ENCODE measurements at regions not wholly inside any gene's neighbourhood (a gene's known extent, or its start where the extent isn't known, plus 50 kb on each side); places are given as distances from the start of the nearest gene placed in this dataset.
"Not testable (repeated sequence)": the region's sequence is repeated elsewhere in the genome, so short reads cannot be mapped to it uniquely, and the experiment has no call there.

- no peaks in the 10 kb centered on the region for H3K27me3 ChIP-seq
- H3K4me1 ChIP-seq: no peaks in the 10 kb centered on the region
- H3K27ac ChIP-seq: no peak overlapping the region
- H3K4me3 ChIP-seq: no peak overlapping the region
- intact Hi-C loops (cut with DNase I; ENCODE audit: low total_unique reads): no loop called here
- H3K36me3 ChIP-seq: no peaks in the 10 kb centered on the region
- DNase-seq: no peak
- no peak for TF ChIP-seq CTCF (IDR thresholded peaks at IDR 0.05)
- no peaks in the 10 kb centered on the region for H3K9me3 ChIP-seq
Measured at GRCh38 chr4:24369507-24370029, 214.8 kb downstream of the DHX15 start.

- Histone ChIP-seq H3K4me3 (no peak overlapping the region), H3K27me3 (no peaks in the 10 kb centered on the region), H3K4me1 (no peaks in the 10 kb centered on the region), H3K9me3 (no peaks in the 10 kb centered on the region), H3K27ac (no peak overlapping the region), H3K36me3 (no peaks in the 10 kb centered on the region)
- DNase-seq: no peak
- no peak for TF ChIP-seq CTCF (IDR thresholded peaks at IDR 0.05)
- intact Hi-C loops (cut with DNase I; ENCODE audit: low total_unique reads): no loop called here
Measured at GRCh38 chr4:24368801-24369200, 215.6 kb downstream of the DHX15 start.

GRCh38 chr4:24364852-24365251 lies 219.5 kb downstream of the DHX15 start:
- TF ChIP-seq CTCF (IDR thresholded peaks at IDR 0.05): no peak
- Histone ChIP-seq H3K9me3 (no peaks in the 10 kb centered on the region), H3K4me3 (no peak overlapping the region), H3K27ac (no peak overlapping the region), H3K4me1 (no peaks in the 10 kb centered on the region), H3K27me3 (no peaks in the 10 kb centered on the region), H3K36me3 (no peaks in the 10 kb centered on the region)
- intact Hi-C loops (cut with DNase I; ENCODE audit: low total_unique reads): no loop called here
- no peak for DNase-seq

- H3K4me1 ChIP-seq: no peaks in the 10 kb centered on the region
- DNase-seq: no peak
- no peak overlapping the region for H3K4me3 ChIP-seq
- no peak overlapping the region for H3K27ac ChIP-seq
- H3K36me3 ChIP-seq: no peaks in the 10 kb centered on the region
- H3K9me3 ChIP-seq: no peaks in the 10 kb centered on the region
- intact Hi-C loops (cut with DNase I; ENCODE audit: low total_unique reads): no loop called here
- no peaks in the 10 kb centered on the region for H3K27me3 ChIP-seq
- no peak for TF ChIP-seq CTCF (IDR thresholded peaks at IDR 0.05)
Measured at GRCh38 chr4:24364249-24364648, 220.1 kb downstream of the DHX15 start.

- Histone ChIP-seq H3K36me3 (no peaks in the 10 kb centered on the region), H3K9me3 (no peaks in the 10 kb centered on the region), H3K4me3 (no peak overlapping the region), H3K27ac (no peak overlapping the region), H3K27me3 (no peaks in the 10 kb centered on the region), H3K4me1 (no peaks in the 10 kb centered on the region)
- TF ChIP-seq CTCF (IDR thresholded peaks at IDR 0.05): no peak
- intact Hi-C loops (cut with DNase I; ENCODE audit: low total_unique reads): no loop called here
- no peak for DNase-seq
Measured at GRCh38 chr4:24363751-24364150, 220.6 kb downstream of the DHX15 start.

GRCh38 chr4:24352112-24352511 lies 232.2 kb downstream of the DHX15 start:
- H3K4me1 ChIP-seq: no peaks in the 10 kb centered on the region
- H3K4me3 ChIP-seq: no peak overlapping the region
- no peak for DNase-seq
- intact Hi-C loops (cut with DNase I; ENCODE audit: low total_unique reads): no loop called here
- H3K36me3 ChIP-seq: no peaks in the 10 kb centered on the region
- H3K9me3 ChIP-seq: no peaks in the 10 kb centered on the region
- H3K27me3 ChIP-seq: no peaks in the 10 kb centered on the region
- no peak for TF ChIP-seq CTCF (IDR thresholded peaks at IDR 0.05)
- H3K27ac ChIP-seq: no peak overlapping the region

GRCh38 chr4:24349168-24349996 lies 235.0 kb downstream of the DHX15 start:
- H3K27me3 ChIP-seq; DNase-seq; intact Hi-C loops (cut with DNase I; ENCODE audit: low total_unique reads); H3K9me3 ChIP-seq; H3K36me3 ChIP-seq; H3K4me1 ChIP-seq; H3K27ac ChIP-seq; H3K4me3 ChIP-seq: not testable (repeated sequence)

Measured in tibial artery (tissue), 4 donors.